Nephron (organoid): ENCODE measurements at regions not wholly inside any gene's neighbourhood (a gene's known extent, or its start where the extent isn't known, plus 50 kb on each side); places are given as distances from the start of the nearest gene placed in this dataset.
"Not testable (repeated sequence)": the region's sequence is repeated elsewhere in the genome, so short reads cannot be mapped to it uniquely, and the experiment has no call there.

Source experiments
- H3K27ac Mint-ChIP-seq, 3 experiments: 2 replicates each; pipeline ENCODE4 v1.8.0; 2020; ENCODE audit warnings: mixed read lengths in 3 of 3, mild to moderate bottlenecking in 2 of 3, moderate library complexity in 1 of 3
- H3K27me3 Mint-ChIP-seq: 2 replicates; pipeline ENCODE4 v1.8.0; 2021; ENCODE audit warnings: low read depth, mild to moderate bottlenecking, moderate library complexity, mixed read lengths
- H3K36me3 Mint-ChIP-seq: 2 replicates; pipeline ENCODE4 v1.8.0; 2020; ENCODE audit warnings: low read depth, mixed read lengths
- H3K4me1 Mint-ChIP-seq: 2 replicates; pipeline ENCODE4 v1.8.0; 2020; ENCODE audit warnings: mixed read lengths
- H3K4me3 Mint-ChIP-seq, 3 experiments: 2 replicates each; pipeline ENCODE4 v1.8.0; 2020; ENCODE audit warnings: mild to moderate bottlenecking in 3 of 3, mixed read lengths in 3 of 3, moderate library complexity in 2 of 3
- H3K9me3 Mint-ChIP-seq: 2 replicates; pipeline ENCODE4 v1.8.0; 2020; ENCODE audit warnings: mixed read lengths
- TF ChIP-seq, protein P1 (sequence below), 3 experiments: fragments of 200-600 bp; sonication (generic); IDR thresholded peaks; one replicate each; pipeline ENCODE4 v1.5.0; 2021; ENCODE audit warnings: antibody characterized with exemption in 3 of 3; ENCODE audit not compliant: unreplicated experiment in 3 of 3

DNA sequence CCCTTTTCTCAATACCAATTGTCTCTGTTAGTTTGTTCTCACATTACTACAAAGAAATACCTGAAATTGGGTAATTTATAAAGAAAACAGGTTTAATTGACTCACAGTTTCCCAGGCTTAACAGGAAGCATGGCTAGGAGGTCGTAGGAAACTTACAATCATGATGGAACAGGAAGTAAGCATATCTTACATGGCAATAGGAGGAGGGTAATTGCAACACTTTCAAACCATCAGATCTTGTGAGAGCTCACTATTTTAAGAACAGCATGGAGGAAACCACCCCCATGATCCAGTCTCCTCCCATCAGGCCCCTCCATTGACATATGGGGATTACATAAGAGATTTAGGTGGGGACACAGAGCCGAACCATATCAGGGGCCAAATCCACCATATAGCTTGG lies 1210.1 kb upstream of the SPRY2 start:
- Mint-ChIP-seq H3K4me3 (no peak overlapping the region), H3K36me3 (peaks cover 6% of the 10 kb centered on the region), H3K4me1 (no peaks in the 10 kb centered on the region), H3K27ac (no peak overlapping the region), H3K9me3 (peaks cover 24% of the 10 kb centered on the region), H3K27me3 (peaks cover 3% of the 10 kb centered on the region)
- TF ChIP-seq, protein P1, sequence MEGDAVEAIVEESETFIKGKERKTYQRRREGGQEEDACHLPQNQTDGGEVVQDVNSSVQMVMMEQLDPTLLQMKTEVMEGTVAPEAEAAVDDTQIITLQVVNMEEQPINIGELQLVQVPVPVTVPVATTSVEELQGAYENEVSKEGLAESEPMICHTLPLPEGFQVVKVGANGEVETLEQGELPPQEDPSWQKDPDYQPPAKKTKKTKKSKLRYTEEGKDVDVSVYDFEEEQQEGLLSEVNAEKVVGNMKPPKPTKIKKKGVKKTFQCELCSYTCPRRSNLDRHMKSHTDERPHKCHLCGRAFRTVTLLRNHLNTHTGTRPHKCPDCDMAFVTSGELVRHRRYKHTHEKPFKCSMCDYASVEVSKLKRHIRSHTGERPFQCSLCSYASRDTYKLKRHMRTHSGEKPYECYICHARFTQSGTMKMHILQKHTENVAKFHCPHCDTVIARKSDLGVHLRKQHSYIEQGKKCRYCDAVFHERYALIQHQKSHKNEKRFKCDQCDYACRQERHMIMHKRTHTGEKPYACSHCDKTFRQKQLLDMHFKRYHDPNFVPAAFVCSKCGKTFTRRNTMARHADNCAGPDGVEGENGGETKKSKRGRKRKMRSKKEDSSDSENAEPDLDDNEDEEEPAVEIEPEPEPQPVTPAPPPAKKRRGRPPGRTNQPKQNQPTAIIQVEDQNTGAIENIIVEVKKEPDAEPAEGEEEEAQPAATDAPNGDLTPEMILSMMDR (IDR thresholded peaks at IDR 0.05; ENCODE audit: unreplicated experiment in 3 of 3): no peak

DNA sequence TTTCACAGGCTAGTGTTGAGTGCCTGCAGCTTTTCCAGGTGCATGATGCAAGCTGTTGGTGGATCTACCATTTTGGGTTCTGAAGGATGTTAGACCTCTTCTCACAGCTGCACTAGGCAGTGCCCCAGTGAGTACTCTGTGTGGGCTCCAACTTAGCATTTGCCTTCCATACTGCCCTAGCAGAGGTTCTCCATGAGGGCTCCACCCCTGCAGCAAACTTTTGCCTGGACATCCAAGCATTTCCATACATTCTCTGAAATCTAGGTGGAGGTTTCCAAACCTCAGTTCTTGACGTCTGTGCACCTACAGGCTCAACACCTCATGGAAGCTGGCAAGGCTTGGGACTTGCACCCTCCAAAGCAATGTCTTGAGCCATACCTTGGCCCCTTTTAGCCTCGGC lies 1205.4 kb upstream of the SPRY2 start:
- not testable (repeated sequence) for H3K27me3 Mint-ChIP-seq, H3K4me3 Mint-ChIP-seq, H3K4me1 Mint-ChIP-seq, H3K27ac Mint-ChIP-seq
- H3K9me3 Mint-ChIP-seq: peaks cover 29% of the 10 kb centered on the region
- peaks cover 11% of the 10 kb centered on the region for H3K36me3 Mint-ChIP-seq

DNA sequence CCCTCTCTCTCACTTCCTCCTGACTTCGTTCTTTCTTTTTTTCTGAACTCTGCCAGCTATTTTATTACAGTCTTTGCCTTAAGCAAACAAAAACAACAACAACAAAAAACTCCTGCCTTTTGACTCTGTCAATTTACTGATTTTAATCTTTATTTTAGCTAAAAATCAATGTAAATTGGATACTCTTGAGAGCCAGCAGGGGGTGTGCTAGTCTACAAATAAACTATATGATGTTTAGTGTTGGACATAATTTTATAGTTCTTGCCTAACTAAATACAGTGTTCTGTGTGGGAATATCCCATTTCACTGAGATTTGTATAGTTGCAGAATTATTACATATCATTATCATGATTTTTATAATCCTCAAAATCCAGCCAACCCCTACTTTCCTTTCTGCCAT lies 1199.9 kb upstream of the SPRY2 start:
- TF ChIP-seq, protein P1 (IDR thresholded peaks at IDR 0.05; ENCODE audit: unreplicated experiment in 3 of 3): peak; percentile 39 to 56 (median 45)
- Mint-ChIP-seq H3K4me3 (no peak overlapping the region), H3K27me3 (no peaks in the 10 kb centered on the region)

DNA sequence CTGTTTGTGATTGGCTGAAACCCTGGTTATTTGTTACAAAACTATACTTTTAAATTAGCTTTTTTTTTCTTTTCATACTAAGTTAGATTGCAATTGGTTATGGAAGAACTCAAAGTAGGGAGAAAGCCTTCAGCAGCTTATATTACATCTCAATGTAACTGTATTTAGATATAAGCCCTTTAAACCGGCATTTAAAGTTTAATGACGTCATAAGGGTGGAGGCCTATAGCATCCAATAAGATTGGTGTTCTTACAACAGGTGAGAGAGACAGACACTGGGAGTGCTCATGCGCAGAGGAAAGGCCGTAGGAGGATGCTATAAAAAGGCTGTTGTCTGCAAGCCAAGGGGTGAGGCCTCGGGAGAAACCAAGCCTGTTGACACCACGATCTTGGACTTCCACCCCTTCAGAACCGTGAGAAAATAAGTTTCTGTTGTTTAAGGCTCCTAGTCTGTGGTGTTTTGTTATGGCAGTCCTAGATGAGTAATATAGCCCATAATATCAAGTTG lies 1198.8 kb upstream of the SPRY2 start:
- Mint-ChIP-seq H3K4me1 (peaks cover 9% of the 10 kb centered on the region), H3K27ac (no peak overlapping the region), H3K36me3 (no peaks in the 10 kb centered on the region), H3K9me3 (peaks cover 4% of the 10 kb centered on the region), H3K27me3 (no peaks in the 10 kb centered on the region), H3K4me3 (no peak overlapping the region)
- TF ChIP-seq, protein P1 (IDR thresholded peaks at IDR 0.05; ENCODE audit: unreplicated experiment in 3 of 3): no peak

More for the DNA sequence above, 1199.9 kb upstream of the SPRY2 start:
- peaks cover 11% of the 10 kb centered on the region for H3K9me3 Mint-ChIP-seq
- peaks cover 9% of the 10 kb centered on the region for H3K4me1 Mint-ChIP-seq
- peaks cover 5% of the 10 kb centered on the region for H3K36me3 Mint-ChIP-seq
- H3K27ac Mint-ChIP-seq: peak overlapping the region; percentile 37 to 58 (median 55)

DNA sequence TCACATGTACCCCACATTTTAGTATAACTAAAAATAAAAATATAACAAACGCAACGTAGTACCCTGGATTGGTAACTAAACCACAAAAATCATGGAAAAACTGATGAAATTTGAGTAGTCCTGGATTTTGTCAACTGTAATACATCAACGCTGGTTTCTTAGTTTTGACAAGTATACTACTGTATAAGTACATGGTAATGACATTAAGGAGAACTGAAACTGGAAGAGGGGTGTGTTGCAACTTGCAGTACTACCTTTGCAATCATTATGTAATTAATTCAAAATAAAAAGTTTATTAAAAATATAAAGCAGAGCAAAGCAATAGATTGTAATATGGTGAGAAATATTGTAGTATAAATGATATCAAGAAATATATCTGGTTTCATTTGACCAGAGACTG lies 1158.0 kb upstream of the SPRY2 start:
- no peak overlapping the region for H3K4me3 Mint-ChIP-seq
- H3K36me3 Mint-ChIP-seq: no peaks in the 10 kb centered on the region
- H3K27me3 Mint-ChIP-seq: no peaks in the 10 kb centered on the region
- peaks cover 3% of the 10 kb centered on the region for H3K9me3 Mint-ChIP-seq
- H3K27ac Mint-ChIP-seq: no peak overlapping the region
- no peaks in the 10 kb centered on the region for H3K4me1 Mint-ChIP-seq
- TF ChIP-seq, protein P1 (IDR thresholded peaks at IDR 0.05; ENCODE audit: unreplicated experiment in 3 of 3): no peak

DNA sequence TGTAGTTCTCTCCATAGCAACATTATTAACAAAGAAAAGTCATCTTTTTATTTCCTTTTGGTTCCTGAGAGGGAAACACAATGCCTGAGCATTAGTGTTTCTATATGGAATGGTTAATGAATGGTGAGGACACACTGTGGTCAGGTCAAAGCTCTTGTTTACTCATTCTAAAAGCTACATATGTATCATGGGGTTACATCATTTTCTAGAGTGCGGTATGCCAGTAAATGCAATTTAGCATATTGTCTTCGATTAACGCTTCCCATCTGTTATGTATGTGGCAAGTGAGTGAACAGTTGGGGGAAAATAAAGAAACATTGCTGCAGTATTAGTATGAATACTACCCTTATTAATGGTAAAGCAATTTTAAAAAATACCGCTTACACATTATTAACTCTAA lies 1152.2 kb upstream of the SPRY2 start:
- no peaks in the 10 kb centered on the region for H3K27me3 Mint-ChIP-seq
- H3K4me3 Mint-ChIP-seq: no peak overlapping the region
- no peaks in the 10 kb centered on the region for H3K36me3 Mint-ChIP-seq
- TF ChIP-seq, protein P1 (IDR thresholded peaks at IDR 0.05; ENCODE audit: unreplicated experiment in 3 of 3): no peak
- H3K4me1 Mint-ChIP-seq: no peaks in the 10 kb centered on the region
- H3K27ac Mint-ChIP-seq: no peak overlapping the region
- no peaks in the 10 kb centered on the region for H3K9me3 Mint-ChIP-seq
